GM21723 (cell line): ENCODE measurements at regions not wholly inside any gene's neighbourhood (a gene's known extent, or its start where the extent isn't known, plus 50 kb on each side); places are given as distances from the start of the nearest gene placed in this dataset.
A peak's percentile ranks its signal among the peaks of the same experiment; 100 is the strongest.
"Not testable (repeated sequence)": the region's sequence is repeated elsewhere in the genome, so short reads cannot be mapped to it uniquely, and the experiment has no call there.

Source experiments
- ATAC-seq: cut with Tn5 transposase; IDR thresholded peaks from one replicate; pipeline ENCODE4 v1.9.1; 2021; ENCODE audit warnings: mild to moderate bottlenecking, moderate library complexity; ENCODE audit not compliant: unreplicated experiment

DNA sequence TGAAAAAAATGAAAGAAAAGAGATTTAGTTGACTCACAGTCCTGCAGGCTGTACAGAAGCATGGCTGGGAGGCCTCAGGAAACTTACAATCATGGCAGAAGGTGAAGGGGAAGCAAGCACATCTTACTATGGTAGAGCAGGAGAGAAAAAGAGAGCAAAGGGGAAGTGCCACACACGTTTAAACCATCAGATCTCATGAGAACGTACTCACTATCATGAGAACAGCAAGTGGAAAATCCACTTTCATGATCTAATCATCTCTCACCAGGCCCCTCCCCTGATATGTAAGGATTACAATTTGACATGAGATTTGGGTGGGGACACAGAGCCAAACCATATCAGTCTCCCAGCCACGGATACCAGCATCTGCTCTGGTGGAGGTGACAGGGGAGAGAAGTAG, 50.8 kb upstream of the CPOX start:
- ATAC-seq = no peak

DNA sequence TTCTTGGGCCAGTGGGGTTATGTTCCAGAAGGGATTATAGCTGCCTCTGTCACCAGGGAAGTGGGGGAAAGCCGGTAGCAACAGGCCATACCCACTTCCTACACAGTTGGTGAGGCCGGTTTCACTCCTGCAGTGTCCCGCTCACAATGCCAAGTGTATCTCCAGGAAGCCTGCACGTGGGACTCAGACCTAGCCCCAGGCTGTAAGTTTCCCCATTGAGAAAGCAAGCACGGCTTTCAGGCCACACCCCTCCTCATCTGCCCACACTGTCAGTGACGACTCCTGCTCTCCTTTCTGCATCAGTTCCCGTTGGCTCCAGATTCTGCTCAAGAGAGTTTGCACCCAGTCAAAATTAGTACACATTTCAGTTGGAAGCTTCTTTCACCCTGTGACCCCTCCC, 51.6 kb upstream of the CPOX start:
- peak; percentile 67 for ATAC-seq

DNA sequence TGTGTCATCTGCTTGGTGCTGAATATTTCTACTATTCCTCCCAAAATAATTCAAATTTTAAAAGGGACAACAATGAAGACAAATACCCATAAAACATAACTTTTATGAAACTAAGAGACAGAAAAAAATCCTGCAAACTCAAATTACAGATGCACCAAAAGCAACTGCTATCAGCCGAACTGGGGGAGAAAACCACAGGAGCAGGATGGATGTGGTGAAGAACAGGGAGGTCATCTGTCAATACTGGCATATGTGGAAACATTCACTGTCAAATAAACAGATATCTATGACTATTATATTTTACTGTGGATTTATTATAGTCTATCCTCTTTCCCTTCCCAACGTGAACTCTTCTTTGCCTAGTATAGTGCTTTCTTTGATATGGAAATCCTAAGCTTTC, 53.3 kb upstream of the CPOX start:
- no peak for ATAC-seq

DNA sequence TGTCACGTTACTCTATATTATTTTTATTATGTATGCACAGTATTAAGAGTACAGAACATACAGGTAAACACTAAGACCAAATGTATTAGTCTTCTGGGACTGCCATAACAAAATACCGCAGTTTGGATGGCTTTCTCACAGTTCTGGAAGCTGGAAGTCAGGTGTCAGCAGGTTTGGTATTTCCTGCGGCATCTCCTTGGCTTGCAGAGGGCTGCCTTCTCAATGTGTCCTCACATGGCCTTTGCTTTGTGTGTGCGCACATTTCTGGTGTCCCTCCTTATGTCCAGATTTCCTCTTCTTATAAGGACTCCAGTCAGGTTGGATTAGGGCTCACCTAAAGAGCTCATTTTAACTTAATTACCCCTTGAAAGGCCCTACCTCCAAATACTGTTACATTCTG, 53.8 kb upstream of the CPOX start:
- ATAC-seq = no peak

DNA sequence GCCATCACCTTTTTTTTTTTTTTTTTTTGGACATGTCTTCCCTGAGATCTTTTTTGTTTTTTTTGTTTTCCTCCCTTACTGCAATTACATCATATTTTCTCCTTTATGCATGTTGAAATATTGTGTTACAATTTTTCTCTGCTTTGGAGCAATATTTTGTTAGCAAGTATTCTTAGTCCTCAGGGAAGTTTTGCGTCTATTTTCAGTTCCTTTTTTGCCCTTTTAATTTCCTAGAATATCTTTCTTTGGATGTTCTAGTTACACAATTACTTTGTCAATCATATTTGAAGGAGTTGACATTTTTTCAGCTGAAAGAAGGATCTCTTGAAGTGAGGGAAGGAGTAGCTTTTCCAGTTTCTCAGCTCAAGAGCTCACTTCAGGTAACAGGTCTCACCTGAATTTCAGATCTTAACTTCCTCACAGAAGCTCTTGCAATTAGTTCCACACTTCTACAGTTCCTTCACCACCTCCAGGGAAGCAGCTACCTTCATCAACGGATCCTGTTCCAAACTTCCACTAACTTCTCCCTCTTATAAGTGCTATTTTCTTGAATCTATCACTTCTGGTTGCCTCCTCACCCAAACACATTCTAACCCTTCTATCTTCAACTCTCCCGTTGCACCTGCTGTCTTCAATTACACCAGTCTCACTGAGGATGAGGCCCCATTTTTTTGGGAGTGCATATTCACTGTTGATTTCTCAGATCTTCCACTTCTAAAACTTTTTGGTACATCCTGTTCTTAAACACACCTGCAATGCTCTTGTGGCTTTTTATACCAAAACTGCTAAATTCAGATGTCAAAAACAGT, 57.8 kb upstream of the CPOX start:
- ATAC-seq = no peak

DNA sequence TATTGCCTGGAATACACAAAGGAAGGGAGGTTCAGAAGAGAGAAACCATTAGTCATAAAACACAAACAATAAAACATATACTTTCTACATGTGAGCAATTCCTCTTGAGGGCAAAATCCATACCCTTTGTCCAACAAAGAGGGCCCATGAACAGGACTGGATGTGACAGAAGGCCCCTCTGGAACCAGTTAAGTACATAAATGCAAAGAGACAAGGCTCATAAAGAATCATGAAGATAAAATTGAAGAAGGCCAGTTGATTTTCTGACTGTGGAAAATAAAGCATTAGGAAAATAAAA, 58.3 kb upstream of the CPOX start:
- ATAC-seq = no peak

DNA sequence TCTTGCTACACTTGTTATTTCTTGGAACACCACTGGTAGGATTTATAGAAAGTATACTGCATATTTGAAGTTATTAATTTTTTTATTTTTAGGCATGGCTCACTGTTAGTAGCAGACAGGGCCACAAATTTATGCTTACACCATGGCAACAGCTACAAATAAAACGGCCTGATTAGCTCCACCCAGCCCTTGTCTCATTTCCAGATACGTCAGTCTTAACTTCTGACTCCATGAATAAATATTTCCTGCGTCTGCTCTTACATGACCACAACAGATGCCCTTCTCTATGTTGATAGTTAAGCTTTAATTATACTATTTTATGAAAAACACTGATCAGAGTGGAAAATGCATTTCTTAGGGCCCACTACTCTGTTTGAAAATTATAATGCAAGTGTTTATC, 62.3 kb upstream of the CPOX start:
- ATAC-seq = no peak

DNA sequence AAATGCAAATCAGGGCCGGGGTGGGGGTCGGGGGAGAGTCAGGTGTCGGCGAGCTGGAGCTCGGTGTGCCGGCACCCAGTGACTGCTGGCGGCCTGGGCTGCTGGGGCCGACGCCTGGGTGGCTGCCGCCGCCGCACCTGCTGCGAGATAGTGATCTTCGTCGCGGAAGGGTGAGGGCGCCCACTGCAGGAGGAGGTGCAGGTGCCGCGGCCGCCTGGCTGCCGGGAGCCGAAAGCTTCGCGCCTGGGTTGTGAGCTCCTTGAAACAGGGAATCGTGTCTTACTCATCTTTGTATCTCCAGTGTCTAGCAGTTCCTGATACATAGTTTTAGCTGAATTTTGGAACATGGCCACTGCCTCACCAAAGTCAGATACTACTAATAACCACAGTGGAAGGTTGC, 64.0 kb upstream of the CPOX start:
- ATAC-seq = peak; percentile 88

DNA sequence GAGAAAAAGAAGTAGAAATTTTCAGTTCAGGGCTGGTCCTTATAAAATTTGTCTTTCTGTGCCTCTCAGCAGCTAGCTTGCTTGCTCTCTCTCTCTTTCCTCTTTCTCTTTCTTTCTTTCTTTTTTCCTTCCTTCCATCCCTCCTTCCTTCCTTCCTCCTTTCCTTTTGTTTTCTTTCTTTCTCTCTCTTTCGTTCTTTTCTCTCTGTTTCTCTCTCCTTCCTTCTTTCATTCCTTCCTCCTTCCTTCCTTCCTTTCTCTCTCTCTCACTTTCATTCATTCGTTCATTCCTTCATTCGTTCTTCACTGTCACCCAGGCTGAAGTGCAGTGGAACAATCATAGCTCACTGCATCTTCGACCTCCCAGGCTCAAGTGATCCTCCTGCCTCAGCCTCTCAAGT, 69.3 kb upstream of the CPOX start:
- ATAC-seq = no peak

DNA sequence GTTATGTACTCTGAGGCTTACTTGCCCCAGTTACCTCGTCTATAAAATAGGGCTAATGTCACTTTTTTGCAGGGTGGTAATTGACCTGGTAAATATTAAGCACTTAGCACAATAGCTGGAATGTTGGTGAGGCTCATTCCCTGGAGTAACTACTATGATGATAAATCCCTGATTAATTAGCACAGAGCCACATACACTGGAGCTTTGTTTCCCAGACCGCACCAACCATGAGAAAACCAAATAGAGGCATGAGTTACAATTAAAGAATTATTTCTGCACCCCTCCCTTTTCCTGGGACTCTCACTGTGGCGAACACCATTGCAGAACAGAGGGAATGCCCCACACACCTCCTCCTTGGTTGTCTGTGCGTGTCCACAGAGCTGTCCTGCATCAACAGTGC, 76.6 kb upstream of the CPOX start:
- no peak for ATAC-seq

DNA sequence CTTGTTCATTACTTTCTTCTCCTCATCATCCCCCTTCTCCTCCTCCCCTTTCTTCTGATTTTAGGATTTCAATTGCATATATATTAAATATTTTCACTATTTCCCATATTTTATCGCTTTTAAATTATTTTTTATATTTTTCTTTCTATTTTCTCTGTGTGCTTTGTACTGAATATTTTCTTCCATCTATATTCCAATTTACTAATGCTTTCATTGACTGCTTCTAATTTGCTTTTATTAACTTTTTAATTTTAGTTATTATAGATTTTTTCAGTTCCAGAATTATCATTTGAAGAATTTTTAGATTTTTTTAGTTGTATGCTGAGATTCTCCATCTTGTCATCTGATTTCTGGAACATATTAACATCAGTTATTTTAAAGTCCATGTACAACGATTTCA, 83.2 kb upstream of the ST3GAL6 start:
- no peak for ATAC-seq

DNA sequence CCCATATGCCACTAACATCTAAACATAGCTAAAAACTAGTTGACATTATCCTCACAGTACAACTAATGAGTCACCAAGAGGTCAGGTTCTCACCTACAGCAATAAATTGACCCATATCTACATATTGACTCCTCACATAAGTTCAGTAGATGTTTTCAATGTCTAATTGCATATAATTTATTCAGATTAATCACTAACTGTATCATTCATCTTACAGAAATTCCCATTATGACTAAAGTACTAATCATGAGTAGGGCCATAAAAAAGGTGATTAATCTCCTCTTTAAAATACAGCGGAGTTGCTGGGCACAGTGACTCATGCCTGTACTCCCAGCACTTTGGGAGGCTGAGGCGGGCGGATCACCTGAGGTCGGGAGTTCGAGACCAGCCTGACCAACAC, 82.4 kb upstream of the ST3GAL6 start:
- no peak for ATAC-seq

DNA sequence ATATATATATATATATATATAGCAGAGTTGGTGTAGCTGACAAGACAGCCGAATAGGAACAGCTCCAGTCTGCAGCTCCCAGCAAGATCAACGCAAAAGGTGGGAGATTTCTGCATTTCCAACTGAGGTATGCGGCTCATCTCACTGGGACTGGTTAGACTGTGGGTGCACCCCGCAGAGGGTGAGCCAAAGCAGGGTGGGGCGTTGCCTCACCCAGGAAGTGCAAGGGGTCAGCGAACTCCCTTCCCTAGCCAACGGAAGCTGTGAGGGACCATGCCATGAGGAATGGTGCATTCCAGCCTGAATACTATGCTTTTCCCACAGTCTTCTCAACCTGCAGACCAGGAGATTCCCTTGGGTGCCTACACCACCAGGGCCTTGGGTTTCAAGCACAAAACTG, 81.7 kb upstream of the ST3GAL6 start:
- no peak for ATAC-seq

DNA sequence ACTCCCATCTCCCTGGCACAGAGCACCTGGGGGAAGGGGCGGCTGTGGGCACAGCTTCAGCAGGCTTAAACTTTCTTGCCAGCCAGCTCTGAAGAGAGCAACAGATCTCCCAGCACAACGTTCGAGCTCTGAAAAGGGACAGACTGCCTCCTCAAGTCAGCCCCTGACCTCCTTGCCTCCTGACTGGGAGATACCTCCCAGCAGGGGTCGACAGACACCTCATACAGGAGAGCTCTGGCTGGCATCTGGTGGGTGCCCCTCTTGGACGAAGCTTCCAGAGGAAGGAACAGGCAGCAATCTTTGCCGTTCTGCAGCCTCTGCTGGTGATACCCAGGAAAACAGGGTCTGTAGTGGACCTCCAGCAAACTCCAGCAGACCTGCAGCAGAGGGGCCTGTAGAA, 80.7 kb upstream of the ST3GAL6 start:
- ATAC-seq = not testable (repeated sequence)

DNA sequence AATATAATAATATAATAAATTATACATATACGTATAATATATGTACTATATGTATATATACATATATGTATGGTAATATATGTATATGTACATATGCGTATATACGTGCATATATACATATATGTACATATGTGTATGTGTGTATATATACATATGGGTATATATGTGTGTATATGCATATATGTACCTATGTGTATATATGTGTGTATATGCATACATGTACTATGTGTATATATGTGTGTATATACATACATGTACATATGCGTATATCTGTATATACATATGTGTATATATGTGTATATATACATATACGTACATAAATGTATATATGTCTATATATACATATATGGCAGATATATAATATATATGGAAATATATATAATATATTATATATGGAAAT, 74.8 kb upstream of the ST3GAL6 start:
- no peak for ATAC-seq

DNA sequence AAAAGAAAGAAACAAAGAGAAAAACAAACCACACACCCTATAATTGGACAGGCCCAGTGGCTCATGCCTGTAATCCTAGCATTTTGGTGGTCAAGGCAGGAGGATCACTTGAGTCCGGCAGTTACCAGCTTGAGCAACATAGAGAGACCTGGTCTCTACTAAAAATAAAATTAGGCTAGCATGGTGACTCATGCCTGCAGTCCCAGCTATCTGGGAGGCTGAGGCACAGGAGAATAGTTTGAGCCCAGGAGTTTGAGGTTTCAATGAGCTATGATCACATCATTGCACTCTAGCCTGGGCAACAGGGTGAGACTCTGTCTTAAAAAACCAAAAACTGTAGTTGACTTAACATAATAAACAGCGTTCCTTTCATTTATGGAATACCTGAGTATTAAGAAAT, 72.3 kb upstream of the ST3GAL6 start:
- ATAC-seq = no peak

DNA sequence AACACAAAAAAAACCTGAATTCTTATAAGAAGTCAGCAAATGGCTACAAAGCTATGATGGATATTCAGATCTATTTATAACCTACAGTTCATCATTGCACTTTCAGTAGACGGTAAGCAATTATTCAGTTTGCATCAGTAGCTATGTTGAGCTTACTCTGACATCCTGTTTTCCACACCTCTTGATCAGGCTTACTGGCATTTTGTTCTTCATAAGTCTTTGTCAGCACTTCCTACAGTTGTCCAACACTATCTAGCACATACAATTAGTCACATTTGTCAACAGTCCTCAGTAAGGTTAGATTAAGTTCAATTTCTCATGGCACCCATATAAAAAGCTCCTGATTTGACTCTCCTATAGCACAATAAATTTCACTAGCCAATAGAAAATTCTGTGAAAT, 71.2 kb upstream of the ST3GAL6 start:
- no peak for ATAC-seq

DNA sequence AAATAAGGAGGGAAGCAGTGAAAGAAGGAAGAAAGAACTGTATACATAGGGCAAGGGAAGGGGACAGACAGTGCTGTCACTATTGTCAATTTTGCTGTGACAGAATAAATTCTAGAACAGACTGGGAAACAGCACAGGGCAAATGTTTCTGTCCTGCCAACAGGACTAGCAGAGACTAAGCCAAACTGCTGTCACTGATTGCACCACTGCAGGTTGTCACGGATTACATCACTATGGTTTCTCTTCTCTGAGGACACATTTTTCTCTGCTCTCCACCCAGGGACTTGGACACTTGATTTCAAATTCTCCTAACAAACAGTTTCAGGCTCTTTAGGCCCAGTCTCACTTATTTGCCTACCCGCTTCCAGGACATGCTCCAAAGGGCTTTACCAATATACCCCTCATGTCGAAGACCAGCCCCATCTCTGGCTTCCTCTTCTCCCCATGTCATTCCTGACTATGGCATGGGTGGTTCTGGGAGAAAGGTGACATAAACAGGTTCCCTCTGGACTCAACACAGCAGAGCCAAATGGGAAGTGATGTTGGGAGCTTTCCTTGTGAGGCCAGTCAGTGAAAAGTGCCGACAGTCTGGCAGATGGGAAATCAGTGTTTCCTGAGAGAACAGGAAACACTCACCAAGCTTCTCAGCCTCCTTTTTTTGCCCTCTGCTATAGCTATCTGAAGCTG, 70.2 kb upstream of the ST3GAL6 start:
- no peak for ATAC-seq

DNA sequence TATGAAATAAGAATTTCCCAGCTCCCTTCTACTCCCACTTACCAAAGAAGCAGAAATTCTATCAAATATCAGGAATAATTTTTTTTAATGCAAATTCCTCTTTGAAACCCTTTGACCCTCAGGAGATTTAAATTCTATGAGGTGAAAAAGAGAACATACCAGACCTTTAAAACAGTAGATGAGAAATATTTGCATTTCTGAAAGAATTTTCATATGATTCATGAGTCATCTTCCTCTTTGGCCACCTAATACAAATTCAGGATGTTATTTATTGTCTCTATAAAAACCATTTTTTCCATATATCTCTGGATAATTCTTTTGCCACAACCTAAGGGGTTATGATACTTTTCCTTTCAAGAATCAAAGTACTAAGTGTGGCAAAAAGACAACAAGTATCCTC, 67.3 kb upstream of the ST3GAL6 start:
- ATAC-seq = no peak

DNA sequence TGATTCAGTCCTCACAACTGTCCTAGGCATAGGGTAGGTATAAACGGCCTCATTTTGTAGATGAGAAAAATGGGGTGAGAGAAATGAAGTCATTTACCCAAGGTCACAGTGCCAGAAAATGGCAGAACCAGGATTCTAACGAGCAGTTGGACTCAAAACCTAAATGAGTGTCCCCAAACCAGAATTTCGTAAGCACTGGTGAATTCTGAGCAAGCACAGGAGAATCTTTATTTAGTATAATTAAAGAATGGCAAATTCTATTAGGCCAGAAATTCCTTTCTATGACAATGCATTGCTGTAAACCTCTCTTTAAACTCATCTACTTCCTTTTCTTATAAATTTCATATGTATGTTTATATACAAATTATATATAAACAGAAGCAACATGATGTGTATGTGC, 66.8 kb upstream of the ST3GAL6 start:
- ATAC-seq = not testable (repeated sequence)

DNA sequence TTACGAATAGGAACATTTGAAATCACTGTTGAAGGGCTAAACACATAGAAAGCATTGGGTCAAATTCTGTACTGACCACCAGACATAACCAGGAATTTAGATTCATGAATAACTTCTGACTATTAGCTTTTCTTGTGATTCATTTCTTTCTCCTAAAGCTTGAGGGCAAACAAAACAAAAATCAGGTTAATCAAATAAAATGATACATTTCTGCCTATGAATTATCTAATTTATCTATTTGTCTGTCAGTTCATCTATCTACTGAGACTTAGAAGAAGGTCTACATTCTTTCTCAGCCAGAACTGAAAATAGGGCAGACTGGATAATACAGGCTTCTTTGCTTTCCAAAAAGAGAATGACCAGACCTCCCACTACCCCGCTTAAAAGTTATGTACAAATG, 65.9 kb upstream of the ST3GAL6 start:
- ATAC-seq = no peak

DNA sequence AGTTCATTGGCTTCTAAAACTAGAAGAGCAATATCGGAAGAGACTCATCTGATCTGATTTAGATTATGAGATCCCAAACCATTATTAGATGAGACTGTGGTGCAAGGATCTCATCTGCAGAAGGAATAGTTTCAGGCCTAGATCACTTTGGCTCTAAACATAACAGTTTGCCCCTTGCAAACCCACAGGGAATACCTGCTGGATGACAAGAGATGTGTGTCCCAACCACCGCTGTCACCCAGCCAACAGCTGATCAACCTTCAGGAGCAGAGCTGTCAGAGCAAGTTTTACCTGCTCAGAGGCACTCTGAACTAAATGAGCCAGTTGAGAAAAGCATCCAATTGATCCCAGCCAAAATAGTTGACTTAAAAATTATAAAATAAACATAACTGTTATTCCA, 64.0 kb upstream of the ST3GAL6 start:
- no peak for ATAC-seq

DNA sequence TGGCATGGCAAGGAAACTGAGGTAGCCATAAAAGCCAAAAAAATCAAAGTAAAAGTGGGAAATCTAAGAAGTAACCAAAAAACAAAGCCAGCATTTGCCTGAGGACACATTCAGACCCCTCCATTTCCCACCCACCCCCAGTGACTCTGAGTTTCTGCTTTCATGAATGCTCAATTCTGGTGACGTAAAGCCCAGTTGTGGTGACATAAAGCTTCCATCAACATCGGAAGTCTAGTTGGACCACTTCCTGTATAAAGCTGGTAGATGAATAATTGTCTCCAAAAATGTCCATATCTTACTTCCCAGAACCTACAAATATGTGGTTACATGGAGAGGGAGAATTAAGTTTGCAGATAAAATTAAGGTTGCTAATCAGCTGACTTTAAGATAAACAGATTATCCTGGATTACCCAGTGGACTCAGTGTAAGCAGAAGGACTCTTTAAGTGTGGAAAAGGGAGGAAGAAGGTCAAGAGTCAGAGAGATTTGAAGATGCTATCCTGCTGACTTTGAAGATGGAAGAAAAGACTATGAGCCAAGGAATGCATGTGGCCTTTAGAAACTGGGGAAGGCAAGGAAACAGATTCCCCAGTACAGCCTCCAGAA, 62.0 kb upstream of the ST3GAL6 start:
- no peak for ATAC-seq
